ENCODE measurements at regions not wholly inside any gene's neighbourhood (a gene's known extent, or its start where the extent isn't known, plus 50 kb on each side); places are given as distances from the start of the nearest gene placed in this dataset.

DNA sequence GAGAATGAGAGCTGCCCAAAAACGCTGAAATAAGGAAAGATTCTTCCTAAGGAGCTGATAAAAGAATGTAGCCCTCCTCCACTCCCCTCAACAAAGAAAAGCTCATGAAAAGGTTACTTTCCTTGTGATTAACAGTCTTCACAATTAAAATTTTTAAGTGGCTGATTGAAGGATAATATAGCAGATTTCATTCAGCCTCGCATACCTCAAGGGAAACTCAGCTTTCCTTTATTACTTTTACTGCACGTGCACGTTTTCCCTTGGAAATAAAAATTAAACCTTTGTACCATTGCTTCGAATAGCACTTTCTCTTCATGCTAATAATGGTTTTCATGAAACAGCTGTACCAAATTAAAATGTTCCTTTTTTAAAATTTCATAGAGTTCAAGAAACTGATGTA lies 234.0 kb upstream of the GRAMD2B start:
- TF ChIP-seq, protein P1, sequence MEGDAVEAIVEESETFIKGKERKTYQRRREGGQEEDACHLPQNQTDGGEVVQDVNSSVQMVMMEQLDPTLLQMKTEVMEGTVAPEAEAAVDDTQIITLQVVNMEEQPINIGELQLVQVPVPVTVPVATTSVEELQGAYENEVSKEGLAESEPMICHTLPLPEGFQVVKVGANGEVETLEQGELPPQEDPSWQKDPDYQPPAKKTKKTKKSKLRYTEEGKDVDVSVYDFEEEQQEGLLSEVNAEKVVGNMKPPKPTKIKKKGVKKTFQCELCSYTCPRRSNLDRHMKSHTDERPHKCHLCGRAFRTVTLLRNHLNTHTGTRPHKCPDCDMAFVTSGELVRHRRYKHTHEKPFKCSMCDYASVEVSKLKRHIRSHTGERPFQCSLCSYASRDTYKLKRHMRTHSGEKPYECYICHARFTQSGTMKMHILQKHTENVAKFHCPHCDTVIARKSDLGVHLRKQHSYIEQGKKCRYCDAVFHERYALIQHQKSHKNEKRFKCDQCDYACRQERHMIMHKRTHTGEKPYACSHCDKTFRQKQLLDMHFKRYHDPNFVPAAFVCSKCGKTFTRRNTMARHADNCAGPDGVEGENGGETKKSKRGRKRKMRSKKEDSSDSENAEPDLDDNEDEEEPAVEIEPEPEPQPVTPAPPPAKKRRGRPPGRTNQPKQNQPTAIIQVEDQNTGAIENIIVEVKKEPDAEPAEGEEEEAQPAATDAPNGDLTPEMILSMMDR (IDR thresholded peaks at IDR 0.05; ENCODE audit: insufficient read depth, low read depth, low read length): no peak
- H3K4me3 ChIP-seq (ENCODE audit: low read depth, low read length): no peak overlapping the region
- DNase-seq (ENCODE audit: low read depth): no peak

DNA sequence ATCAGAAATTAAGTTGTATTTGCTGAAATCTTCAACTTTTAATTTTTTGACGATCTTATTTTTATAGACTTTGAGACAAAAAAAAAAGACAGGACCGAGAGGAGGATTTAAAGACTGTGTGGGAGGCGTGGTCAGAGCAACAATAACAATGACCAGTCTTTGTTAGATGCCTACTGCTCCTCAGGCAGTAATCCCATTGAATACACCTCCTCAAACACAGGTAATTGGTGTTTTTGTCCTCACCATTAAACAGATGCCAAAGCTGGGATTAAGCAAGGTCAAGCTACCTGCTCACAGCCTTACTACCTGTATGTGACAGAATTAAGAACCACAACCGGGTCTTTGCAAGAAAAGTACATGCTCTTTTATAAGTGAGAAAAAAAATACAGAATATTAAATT lies 233.3 kb upstream of the GRAMD2B start:
- no peak for DNase-seq (ENCODE audit: low read depth)
- H3K4me3 ChIP-seq (ENCODE audit: low read depth, low read length): no peak overlapping the region
- TF ChIP-seq, protein P1 (IDR thresholded peaks at IDR 0.05; ENCODE audit: insufficient read depth, low read depth, low read length): no peak

DNA sequence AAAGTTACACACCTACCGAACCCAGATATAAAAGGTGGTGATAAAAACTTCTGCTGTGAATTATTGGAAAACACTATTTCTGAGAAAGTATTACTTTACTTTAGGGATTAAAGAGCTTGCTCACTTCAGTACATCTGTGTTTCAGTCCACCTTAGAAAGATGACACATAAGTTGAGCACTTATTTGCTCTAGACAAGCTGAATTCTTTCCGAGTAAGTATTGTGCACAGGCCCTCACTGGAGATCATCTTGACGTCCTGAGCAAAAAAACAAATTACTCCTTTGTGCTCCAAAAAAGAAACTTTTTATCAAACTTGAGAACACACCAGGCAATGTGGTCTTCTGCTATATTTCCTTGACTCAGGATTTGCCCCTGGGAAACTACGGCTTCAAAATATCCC lies 231.0 kb upstream of the GRAMD2B start:
- H3K4me3 ChIP-seq (ENCODE audit: low read depth, low read length): no peak overlapping the region
- TF ChIP-seq, protein P1 (IDR thresholded peaks at IDR 0.05; ENCODE audit: insufficient read depth, low read depth, low read length): no peak
- no peak for DNase-seq (ENCODE audit: low read depth)

DNA sequence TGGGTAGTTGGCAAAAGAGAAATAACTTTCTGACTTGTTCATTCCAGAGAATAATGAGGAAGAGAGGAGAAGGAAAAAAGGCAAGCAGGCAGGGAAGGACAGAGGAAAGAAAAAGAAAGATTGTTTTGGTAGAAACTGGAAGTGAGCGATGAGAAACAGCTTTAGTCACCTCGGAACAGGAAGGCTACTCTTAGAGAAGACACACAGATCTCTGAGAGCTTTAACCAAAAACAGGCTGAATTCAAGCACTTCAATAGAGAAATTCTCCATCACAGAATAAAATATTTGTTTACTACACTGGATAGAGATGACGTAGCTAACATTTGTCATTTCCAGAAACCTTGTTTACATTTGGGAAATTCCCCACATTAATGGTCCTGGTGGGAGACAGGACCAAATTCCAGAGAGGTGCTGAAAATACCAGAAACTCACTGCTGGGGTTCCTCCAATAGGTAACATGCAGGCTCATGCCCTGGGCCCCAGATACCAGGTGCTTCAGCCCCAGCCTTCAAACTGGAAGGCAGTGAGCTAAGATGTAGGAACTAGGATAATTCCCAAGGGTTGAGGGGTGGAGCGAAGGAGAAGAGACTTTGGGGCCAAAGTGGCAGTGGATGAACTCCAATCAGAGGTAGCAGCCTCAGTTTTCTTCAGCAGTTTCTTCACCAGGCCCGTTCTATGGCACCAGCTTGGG lies 227.7 kb upstream of the GRAMD2B start:
- TF ChIP-seq, protein P1 (IDR thresholded peaks at IDR 0.05; ENCODE audit: insufficient read depth, low read depth, low read length): no peak
- no peak overlapping the region for H3K4me3 ChIP-seq (ENCODE audit: low read depth, low read length)
- no peak for DNase-seq (ENCODE audit: low read depth)

DNA sequence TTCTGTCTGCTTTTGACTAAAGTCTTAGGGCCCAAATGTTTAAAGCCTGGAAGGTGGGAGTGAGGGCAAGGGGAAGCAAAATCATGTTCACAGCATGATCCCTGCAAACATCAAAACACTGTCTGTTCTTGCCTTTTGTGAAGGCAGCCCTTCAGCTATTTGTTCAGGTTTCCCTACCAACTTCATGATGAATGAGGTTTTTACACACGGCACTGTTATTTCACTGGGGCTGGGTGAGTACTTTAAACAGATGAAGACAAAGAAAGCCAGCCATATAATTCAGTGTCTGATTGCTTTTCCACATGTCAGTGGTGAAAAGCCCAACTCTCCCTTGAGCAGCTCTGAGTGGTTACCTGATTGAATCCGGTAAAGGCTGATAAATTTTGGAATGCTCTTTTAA lies 224.7 kb upstream of the GRAMD2B start:
- H3K4me3 ChIP-seq (ENCODE audit: low read depth, low read length): no peak overlapping the region
- DNase-seq (ENCODE audit: low read depth): no peak
- TF ChIP-seq, protein P1 (IDR thresholded peaks at IDR 0.05; ENCODE audit: insufficient read depth, low read depth, low read length): no peak

DNA sequence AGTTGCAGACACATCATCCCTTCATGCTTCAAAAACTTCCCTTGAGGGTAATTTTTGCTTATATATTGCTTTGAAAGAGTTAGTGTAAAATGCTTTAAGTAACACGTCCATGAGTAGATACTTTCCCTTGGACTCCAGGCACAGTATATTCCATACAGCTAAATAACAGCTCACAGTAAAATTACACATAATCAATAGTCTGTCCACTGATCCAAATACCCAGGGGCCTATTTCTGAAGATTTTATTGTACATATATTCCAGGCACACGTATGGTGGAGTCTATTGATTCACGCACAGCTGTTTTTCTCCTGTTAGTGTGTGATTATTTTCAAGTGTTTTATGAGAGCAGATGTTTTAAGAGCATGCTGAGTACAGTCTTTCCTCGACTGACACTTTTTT lies 223.7 kb upstream of the GRAMD2B start:
- H3K4me3 ChIP-seq (ENCODE audit: low read depth, low read length): no peak overlapping the region
- DNase-seq (ENCODE audit: low read depth): no peak
- TF ChIP-seq, protein P1 (IDR thresholded peaks at IDR 0.05; ENCODE audit: insufficient read depth, low read depth, low read length): no peak

DNA sequence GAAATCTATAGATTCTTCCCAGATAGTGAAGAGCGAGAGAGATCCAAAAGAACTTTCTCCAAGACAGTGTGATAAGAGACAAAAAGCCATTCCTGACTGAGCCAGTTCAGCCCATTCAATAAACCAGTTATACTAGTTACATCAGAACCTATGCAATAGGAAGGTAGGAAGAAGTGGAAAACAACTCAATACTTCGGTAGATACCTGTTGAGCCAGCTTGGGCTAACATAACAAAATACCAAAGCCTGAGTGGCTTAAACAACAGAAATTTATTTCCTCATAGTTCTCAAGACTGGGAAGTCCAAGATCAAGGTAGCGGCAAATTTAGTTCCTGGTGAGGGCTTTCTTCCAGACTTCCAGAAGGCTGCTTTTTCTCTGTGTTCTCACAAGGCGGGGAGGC lies 214.5 kb upstream of the GRAMD2B start:
- H3K4me3 ChIP-seq (ENCODE audit: low read depth, low read length): no peak overlapping the region
- TF ChIP-seq, protein P1 (IDR thresholded peaks at IDR 0.05; ENCODE audit: insufficient read depth, low read depth, low read length): no peak
- no peak for DNase-seq (ENCODE audit: low read depth)

Data from fibroblast of villous mesenchyme (primary cell).